M059J (cell line): ENCODE measurements at regions not wholly inside any gene's neighbourhood (a gene's known extent, or its start where the extent isn't known, plus 50 kb on each side); places are given as distances from the start of the nearest gene placed in this dataset.
A peak's percentile ranks its signal among the peaks of the same experiment; 100 is the strongest.

Experiments
- DNase-seq: peaks from one replicate; pipeline ENCODE4 v3.0.0-alpha.2; 2012; ENCODE audit warnings: low read depth

DNA sequence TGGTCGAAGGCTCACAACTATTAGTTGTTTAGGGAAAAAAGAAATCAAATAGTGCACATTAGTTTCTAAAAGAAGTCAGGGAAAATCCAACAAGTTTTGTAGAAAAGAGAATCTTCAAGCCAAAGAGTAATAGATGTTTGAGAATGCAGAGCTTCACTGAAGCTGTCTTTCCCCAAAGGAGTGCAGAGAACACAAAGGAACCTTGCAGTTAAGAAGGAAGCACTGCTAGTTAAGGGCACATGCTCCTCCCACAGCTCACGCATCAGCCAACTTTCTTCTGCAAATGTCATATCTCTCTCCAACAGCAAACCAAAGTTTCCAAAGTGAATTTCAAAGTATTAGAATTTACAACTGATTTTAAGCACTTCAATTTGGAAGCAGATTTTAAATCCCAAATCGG lies 116.4 kb upstream of the FST start:
- no peak for DNase-seq

DNA sequence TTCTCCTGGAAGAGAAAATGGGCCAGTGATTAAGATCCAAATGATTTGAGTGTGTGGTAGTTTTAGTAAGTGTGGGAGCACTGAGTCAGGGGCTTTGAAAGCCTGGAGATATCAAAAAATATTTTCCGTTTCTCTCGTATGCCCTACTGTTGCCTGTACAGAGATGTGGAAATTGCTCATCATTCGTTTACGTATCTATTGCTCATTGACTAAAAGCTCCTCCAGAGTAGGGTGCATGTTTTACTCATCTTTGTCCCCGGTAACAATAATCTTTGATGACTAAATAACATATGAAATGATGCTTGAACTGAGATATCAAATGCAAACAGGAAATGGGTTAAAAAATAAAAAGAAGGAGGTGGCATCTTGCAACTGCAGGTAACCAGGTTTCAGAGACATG lies 114.2 kb upstream of the FST start:
- no peak for DNase-seq

DNA sequence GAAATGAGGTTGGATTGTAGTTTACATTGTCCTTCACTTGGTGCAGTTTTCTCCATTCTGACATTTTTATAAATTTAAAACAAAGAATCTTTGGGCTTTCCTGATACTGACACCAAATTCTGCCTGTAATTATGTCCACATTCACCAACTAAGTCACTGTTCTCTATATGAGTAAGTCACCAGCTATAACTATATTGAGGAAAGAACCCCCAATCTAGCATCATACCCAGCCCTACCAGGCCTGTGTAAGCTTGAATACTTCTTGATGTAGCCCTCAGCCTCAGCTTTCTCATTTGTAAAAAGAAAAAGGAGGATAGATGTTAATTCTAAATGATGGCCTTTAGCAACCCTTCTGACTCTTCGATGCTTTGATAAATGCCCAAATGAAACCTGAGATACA lies 112.7 kb upstream of the FST start:
- no peak for DNase-seq

DNA sequence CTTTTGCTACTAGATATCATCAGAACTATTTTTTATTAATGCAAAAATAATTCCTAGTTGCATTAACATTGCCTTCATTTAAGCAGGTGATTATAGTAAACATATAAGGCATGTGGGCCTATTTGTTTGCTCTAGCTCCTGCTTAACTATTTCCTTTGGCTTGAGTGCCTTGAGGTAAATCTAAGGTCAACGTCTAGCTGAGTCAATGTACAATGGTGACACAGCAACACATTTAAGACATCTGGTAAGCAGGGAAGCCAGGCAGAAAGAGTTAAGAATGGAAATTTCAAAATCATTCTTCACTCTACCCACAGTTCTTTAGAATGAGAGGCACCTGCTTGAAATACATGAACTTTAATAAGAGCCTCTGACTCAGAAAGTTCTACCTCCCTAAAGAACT lies 111.9 kb upstream of the FST start:
- peak; percentile 66 for DNase-seq

DNA sequence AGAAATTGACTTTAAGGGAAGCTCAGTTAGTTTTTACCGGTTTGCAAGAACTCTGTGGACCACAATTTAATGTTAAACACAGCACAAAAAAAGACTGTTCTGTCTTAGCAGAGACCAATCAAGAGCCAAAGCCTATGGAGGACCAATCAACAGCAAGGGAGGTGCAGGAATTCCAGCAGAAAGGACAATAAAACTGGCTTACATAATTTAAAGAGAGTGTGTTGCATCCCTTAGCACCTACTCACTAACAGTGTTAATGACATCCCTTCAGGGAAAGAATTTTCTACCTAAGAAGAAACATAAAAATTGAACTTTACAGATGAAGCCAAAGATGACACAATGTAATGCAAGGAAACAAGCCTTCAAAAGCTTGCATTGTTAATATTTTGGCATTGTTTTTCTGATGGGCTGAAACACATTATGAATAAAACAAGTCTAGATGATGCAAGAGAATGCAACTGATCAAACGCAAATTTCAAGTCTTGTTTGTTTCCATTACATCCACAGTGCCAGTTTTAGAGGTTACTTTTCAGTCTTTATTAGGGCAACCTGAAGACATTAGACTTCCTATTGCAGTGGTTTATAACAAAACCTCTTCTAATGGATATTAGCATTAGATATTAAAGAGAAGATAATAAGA lies 111.3 kb upstream of the FST start:
- no peak for DNase-seq

DNA sequence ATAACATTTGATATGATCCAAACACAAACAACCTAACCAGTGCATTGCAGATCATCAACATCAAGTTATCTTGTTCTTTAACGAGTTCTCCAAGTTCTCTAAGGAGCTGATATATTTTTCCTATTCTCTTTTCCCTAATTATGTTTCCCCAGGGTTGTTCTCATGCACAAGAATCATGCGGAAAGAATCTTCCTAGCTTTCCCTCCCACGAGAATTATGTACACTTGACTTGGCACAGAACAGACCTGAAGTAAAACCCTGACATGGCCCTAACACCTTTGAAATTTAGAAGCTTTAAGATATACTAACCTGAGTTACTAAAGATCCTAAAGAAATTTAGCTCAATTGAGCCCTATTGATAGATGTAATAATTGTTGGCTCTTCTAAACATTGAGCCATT lies 110.7 kb upstream of the FST start:
- no peak for DNase-seq

DNA sequence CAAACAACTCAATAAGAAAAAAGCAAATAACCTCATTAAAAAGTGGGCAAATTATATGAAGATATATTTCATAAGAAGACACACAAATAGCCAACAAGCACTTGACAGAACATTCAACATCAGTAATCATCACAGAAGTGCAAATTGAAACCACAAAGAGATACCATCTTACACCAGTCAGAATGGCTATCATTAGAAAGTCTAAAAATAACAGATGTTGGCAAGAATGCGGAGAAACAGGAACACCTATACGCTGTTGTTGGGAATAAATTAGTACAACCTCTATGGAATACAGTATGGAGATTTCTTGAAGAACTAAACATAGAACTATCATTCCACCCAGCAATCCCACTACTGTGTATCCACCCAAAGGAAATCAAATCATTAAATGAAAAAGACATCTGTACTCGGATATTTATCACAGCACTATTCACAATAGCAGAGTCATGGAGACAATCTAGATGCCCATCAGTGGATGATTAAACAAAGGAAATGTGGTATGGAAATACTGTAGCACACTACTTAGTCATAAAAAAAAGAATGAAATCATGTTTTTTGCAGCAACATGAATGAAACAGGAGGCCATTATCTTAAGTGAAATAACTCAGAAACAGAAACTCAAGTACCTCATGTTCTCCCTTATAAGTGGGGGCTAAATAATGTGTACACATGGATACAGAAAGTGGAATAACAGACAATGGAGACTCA lies 106.8 kb upstream of the FST start:
- peak; percentile 82 for DNase-seq

DNA sequence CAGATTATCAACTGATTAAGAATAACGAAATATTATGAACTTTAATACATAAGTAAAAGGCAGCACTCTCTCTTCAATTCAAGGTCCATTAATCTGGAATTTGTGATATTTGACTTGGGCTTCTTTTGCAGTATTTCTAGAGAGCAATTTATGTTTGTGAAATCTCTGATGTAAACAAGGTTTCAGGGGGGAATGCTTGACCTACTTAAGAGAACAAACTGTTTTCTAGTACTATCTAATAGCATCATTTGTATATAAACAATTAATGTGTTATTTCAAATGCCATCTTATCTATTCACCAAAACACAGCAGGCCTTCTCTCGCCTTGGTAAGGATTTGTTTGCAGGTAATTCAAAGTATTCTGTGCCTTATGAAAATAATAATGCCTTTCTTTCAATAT lies 103.6 kb upstream of the FST start:
- DNase-seq = no peak

DNA sequence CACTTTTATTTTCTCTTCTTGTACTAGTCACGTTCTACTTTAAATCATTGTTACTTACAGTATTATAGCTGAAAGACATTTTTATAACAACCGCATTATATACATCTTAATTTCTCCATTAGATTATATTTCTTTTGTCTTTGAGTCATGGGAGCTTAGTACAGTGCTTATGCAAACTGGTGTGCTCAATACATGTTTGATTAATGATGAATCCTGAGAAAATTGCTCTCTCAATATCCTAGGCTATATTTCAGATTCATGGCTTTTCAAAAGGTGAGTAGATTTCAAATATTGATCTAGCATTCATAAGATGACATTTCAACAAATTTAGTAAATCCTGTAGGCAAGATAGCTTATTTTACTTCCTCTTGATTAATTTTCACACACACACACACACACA lies 102.2 kb upstream of the FST start:
- DNase-seq = no peak

DNA sequence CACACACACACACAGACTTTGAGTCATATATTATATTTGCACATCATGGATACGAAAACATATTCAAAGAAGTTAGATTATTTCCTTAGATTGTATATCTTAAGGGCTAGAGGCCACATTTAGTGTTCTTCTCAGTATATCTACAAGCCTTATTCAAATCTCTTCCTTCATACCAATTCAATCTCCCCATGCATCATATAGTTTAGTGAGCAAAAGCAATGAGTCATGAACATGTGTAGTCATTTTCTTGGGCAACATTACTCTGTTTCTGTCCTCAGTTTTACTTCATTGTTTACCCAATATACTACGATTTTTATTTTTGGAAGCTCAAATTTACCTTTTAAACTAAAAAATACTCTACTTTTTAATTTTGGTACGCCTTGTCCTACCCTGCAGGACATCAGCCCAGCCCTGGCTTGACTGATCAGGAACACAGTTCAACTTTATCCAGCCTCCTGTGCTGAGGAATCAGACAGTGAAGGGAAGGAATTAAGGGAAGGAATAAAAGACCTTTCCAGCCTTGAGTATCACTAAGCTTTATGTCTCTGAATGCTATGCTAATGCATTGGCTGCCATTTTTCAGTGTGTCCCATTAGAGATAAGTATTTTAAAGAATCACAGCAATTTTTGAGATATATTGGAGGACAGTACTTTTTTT lies 101.7 kb upstream of the FST start:
- DNase-seq = peak; percentile 58

DNA sequence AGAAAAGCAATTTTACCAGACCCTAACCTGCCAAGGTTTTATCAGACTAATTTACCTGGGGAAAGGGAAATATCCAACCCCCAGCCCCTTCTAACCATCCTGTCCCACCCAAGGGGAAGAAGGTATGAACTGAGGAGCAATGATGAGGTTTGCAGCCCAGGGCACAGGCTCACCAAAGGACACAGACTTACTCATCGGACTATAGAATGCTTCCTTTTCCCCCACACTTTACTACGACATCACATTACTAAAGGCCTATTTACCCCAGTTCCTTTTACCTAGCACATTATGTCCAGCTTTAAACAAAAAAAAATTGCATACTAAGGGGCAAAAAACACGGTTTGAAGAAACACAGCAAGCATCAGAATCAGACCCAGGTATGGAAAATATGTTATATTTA lies 94.1 kb upstream of the FST start:
- no peak for DNase-seq

DNA sequence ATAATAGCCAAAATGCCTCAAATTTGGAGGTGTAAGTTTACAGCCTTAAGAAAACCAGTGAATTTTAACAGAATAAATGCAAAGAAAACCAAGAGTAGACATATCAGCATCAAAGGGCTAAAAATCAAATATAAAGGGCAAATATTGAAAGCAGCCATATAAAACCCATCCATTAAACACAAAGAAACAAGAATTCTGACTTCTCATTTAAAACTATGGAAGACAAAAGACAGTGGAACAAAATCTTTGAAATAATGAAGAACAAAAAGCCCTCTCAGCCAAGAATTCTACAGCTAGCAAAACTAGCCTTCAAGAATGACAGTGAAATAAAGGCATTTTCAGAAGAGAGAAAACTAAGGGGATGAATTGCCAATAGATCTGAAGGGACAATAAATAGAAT lies 91.3 kb upstream of the FST start:
- no peak for DNase-seq

DNA sequence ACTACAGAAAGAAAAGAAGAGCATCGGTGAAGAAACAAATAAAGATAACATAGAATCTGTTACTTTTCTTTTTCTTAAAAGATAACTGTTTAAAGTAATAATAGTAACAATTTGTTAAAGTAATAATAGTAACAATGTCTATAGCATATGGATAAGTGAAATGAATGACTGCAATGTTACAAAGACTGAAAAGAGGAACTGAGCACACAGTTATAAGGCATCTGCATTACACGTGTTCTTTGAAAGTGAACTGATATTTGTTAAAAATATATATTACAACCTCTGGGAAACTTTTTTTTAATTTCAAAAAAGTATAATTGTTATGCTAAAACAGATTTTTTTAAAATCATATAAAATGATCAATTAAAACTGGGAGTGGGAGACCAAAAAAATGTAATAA lies 88.4 kb upstream of the FST start:
- no peak for DNase-seq

DNA sequence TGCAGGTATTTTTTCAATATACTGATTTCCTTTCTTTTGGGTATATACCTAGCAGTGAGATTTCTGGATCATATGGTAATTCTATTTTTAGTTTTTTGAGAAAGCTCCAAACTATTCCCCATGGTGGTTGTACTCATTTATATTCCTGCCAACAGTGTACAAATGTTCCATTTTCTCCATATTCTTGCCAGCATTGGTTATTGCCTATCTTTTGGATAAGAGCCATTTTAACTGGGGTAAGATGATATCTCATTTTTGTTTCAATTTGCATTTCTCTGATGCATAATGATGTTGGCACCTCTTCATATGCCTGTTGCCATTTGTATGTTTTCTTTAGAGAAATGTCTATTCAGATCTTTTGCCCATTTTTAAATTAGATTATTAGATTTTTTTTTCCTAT lies 85.6 kb upstream of the FST start:
- DNase-seq = no peak

DNA sequence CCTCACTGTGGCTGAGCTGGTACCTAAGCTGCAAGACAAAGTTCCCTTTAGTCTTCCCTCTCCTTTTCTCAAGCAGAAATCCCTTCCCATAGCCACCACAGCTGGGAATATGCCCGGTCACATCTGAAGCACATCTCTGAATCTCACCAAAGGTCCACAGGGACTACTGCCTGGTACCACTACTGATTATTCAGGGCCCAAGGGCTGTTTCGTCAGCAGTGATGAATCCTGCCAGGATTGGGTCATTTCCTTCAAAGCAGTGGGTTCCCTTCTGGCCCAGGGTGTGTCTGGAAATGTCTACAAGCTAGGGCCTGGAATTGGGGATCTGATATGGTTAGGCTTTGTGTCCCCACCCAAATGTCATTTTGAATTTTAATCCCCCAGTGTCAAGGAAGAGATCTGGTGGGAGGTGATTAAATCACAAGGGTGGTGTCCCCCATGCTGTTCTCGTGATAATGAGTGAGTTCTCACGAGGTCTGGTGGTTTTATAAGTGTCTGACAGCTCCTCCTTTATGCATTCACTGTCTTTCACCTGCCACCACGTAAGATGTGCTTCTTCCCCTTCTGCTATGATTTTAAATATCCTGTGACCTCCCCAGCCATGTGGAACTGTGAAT lies 83.2 kb upstream of the FST start:
- no peak for DNase-seq

DNA sequence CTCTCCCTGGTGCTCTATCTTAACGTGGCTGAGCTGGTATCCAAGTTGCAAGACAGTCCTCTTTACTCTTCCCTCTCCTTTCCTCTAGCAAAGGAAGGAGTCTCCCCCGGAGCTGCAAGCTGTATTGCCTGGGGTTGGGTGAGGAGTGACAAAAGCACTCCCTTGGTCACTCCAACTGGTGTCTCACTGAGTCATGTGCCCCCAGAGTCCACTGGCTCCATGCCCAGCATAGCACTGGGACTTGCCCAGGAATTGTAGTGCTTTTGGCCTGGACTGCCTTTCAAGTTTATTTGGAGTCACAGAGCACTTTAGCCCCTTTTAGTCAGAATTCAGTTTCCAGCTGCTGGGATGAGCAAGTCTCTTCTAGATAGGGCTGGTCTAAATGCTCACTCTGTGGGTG lies 82.6 kb upstream of the FST start:
- peak; percentile 97 for DNase-seq

DNA sequence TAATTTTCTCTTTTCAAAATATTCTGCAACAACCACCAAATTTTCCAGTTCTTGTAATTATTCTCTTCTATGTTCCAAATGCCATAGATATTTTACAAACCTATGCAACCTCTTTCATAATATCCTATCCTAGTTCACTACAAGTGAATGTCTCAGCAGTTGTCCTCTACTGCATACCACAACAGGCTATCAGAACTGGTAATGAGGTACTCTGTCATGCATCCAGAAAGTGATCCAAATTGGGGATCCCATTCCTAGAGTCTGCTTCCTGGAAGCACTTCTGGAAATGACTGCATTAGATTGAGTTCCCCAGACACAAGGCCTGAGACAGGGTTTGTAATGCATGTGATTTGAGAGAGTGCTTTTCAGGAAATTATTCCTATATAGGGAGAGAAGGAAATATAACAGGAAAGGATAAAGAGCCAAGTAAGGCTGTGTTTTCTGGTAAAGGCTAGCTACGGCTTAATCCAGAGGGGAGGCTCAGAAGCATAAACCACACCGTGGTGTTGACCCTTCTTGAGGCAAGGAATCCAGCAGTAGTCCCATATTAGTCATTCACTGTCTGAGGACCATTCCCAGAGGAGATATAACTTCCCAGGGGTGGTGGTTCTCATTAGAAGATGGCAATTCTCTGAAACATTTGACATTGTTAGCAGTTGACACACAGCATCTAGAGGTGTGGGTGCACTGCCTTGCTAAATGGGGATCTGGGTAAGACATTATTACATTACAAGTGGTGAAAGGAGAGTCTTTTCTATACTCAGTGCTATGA lies 80.3 kb upstream of the FST start:
- DNase-seq = no peak

DNA sequence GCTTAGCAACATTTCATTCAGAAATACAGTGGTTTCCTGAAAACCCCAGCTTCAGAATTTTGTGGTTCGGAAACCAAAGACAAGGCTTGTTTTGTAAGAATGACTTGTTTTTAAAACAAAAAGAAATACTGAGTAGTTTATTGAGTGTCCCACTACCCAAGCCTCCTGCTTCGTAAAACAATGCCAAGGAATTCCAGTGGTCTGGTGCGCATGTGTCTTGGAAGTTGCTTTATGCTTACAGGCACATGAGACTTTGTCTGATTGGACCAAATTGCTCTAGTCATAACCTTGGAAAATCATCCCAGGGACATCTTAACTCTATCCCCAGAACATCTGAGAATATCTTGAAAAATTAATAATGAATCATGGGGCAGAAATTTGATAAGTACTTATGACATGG lies 77.1 kb upstream of the FST start:
- peak; percentile 38 for DNase-seq

DNA sequence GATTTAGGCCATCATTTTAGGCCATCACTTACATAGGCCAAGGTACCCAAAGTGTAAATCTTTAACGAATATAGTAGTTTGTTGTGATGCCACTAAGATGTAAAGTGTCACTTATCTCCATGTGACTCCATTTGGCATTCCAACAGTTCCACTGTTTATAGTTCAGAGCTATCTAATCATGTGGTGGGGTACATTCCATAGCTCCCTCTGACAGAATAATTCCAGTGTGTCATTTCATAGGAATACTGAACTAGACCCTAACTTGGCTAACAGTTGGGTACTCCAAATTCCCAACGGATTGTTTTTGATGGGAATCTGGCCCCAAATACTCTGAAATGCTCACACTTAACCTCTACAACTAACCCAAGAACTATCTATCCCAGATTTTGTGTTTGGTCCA lies 76.7 kb upstream of the FST start:
- DNase-seq = peak; percentile 69

DNA sequence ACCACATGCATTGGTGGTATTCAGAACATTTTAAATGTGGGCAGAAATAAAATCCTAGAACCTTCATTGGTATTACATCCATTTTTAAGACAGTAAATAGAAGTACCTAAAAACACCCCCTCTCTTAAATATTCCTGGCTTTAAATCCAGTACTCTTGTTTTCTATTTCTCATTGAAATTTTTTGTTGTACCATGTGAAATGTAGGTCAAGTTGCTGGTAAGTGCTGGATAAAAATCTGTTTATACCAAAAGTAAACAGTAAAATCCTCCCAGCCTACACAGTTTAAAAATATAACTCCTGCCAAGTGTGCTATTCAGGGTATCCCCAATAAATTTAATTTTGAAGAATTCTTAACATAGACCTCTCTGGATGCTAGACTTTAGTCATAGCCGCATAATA lies 75.0 kb upstream of the FST start:
- DNase-seq = no peak

DNA sequence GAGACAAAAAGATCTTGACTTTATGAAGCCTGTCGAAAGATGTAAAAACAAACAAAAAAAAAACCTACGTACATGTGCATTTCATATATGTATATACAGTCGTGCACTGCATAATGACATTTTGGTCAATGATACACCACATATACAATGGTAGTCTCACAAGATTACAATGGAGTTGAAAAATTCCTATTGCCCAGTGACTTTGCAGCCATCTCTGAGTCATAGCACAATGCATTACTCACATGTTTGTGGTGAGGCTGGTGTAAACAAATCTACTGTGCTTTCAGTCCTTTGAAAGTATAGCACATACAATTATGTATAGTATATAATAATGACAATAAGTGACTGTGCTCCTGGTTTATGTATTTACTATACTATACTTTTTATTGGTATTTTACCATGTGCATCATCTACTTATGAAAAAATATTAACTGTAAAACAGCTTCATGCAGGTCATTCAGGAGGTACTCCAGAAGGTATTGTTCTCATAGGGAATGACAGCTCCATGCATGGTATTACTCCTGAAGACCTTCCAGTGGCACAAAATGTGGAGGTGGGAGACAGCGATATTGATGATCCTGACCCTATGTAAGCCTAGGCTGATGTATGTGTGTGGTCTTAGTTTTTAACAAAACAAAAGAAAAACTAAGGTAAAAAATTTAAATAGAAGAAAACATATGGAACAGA lies 73.7 kb upstream of the FST start:
- peak; percentile 90 for DNase-seq

DNA sequence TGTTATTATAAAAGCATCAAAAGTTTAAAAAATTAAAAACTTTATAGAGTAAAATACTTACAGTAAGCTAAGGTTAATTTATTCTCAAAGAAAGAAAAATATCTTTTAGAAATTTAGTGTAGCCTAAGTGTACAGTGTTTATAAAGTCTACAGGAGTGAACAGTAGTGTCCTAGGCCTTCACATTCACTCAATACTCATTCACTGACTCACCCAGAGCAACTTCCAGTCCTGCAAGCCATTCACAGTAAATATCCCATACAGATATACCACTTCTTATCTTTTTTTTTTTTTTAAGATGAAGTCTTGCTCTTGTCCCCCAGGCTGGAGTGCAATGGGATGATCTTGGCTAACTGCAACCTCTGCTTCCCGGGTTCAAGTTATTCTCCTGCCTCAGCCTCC lies 73.1 kb upstream of the FST start:
- peak; percentile 80 for DNase-seq
